ENCODE measurements at regions not wholly inside any gene's neighbourhood (a gene's known extent, or its start where the extent isn't known, plus 50 kb on each side); places are given as distances from the start of the nearest gene placed in this dataset.

DNA sequence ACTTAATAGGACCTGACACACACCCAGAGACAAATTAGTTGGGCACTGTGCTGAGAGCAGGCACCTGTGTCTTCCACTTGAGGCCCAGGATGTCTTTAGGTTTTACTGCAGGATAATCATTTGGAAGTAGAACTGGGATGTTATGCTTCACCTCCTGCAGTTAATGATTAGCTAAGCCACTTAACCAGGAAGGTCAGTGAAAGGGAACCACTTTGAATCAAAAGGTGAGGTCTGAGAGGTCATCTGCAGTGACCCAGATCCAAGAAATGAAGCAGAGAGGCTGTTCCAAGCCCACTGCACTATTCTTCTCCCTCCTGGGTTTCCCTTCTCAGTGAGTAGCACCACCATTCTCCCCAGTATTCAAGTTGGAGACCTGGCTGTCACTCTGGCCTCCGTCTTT is 110.5 kb downstream of the SNX18 start:
- no peaks in the 10 kb centered on the region for H3K36me3 ChIP-seq (ENCODE audit: control insufficient read depth, insufficient read depth, low read length)
- CTCF ChIA-PET, result interaction anchor here (0.9 kb wide), 1 partner anchor 224 kb away, joined by 3 read pairs; no protein-coding TSS in a partner anchor
- TF ChIP-seq, protein P1, sequence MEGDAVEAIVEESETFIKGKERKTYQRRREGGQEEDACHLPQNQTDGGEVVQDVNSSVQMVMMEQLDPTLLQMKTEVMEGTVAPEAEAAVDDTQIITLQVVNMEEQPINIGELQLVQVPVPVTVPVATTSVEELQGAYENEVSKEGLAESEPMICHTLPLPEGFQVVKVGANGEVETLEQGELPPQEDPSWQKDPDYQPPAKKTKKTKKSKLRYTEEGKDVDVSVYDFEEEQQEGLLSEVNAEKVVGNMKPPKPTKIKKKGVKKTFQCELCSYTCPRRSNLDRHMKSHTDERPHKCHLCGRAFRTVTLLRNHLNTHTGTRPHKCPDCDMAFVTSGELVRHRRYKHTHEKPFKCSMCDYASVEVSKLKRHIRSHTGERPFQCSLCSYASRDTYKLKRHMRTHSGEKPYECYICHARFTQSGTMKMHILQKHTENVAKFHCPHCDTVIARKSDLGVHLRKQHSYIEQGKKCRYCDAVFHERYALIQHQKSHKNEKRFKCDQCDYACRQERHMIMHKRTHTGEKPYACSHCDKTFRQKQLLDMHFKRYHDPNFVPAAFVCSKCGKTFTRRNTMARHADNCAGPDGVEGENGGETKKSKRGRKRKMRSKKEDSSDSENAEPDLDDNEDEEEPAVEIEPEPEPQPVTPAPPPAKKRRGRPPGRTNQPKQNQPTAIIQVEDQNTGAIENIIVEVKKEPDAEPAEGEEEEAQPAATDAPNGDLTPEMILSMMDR (IDR thresholded peaks at IDR 0.05; ENCODE audit: insufficient read depth, low read depth, low read length), result no peak
- no peak for DNase-seq (ENCODE audit: low read depth)
- no peaks in the 10 kb centered on the region for H3K27me3 ChIP-seq (ENCODE audit: control insufficient read depth, insufficient read depth, low read length)
- POLR2A ChIA-PET, result no interaction called here
- H3K4me3 ChIP-seq (ENCODE audit: low read depth, low read length), result no peak overlapping the region

DNA sequence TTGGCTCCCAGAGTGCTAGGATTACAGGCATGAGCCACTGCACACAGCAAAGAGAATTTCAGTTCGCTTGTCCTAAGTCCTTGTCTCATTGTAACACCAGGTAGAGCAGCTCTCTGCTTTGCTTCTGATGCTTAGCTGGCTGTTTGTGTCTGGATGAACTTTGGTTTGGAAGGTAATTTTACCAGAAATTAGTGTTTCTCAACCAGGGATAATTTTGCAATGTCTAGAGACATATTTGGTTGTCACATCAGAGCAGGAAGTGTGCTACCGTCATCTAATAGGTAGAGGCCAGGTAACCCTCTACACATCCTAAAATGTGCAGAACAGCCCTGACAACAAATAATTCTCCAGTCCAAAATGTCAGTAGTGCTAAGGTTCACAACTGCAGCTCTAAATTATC is 108.8 kb downstream of the SNX18 start:
- DNase-seq (ENCODE audit: low read depth), result no peak
- H3K4me3 ChIP-seq (ENCODE audit: low read depth, low read length), result no peak overlapping the region
- H3K36me3 ChIP-seq (ENCODE audit: control insufficient read depth, insufficient read depth, low read length), result no peaks in the 10 kb centered on the region
- TF ChIP-seq, protein P1 (IDR thresholded peaks at IDR 0.05; ENCODE audit: insufficient read depth, low read depth, low read length), result no peak
- CTCF ChIA-PET, result interaction anchor here (1.0 kb wide), 2 partner anchors 16 to 49 kb away, joined by 3 read pairs; no protein-coding TSS in a partner anchor
- POLR2A ChIA-PET, result interaction anchor here (0.6 kb wide), 1 partner anchor 821 kb away, joined by 3 read pairs; no protein-coding TSS in a partner anchor
- H3K27me3 ChIP-seq (ENCODE audit: control insufficient read depth, insufficient read depth, low read length), result no peaks in the 10 kb centered on the region

DNA sequence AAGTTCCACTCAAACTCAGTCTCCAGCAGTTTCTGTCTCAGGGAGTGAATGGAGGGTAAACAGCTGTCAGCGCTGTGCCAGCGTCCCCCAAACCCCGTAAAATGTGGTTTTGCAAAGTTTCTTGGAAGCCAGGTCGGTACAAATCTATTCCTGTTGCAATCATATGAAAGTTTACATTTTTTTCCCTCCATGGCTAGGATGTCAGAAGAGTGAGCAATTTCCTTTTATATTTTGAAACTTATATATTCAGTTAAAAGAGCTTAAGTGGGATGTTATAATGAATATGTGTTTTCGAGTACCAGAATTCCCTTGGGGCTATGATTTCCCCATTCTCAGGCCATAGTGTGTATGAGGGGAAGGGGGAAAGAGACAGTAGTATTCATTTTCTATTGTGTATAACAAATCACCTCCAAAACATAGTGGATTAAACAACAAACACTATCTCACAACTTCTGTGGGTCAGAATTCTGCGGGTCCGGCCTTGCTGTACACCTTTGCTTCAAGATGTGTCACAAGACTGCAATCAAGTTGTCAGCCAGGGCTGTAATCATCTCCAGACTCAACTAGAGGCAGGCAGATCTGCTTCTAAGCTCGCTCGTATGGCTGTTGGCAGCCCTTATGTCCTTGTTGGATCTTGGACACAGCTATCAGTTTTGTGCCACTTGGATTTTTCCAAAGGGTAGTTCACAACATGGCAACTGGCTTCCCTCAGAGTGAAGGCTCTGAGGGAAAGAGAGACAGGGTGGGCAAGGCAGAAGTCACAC is 107.4 kb downstream of the SNX18 start:
- Histone ChIP-seq H3K36me3 (ENCODE audit: control insufficient read depth, insufficient read depth, low read length) (no peaks in the 10 kb centered on the region), H3K4me3 (ENCODE audit: low read depth, low read length) (no peak overlapping the region), H3K27me3 (ENCODE audit: control insufficient read depth, insufficient read depth, low read length) (no peaks in the 10 kb centered on the region)
- DNase-seq (ENCODE audit: low read depth), result no peak
- CTCF ChIA-PET, result interaction anchor here (1.0 kb wide), 1 partner anchor 14 kb away, joined by 3 read pairs; no protein-coding TSS in a partner anchor
- TF ChIP-seq, protein P1 (IDR thresholded peaks at IDR 0.05; ENCODE audit: insufficient read depth, low read depth, low read length), result no peak
- POLR2A ChIA-PET, result no interaction called here

DNA sequence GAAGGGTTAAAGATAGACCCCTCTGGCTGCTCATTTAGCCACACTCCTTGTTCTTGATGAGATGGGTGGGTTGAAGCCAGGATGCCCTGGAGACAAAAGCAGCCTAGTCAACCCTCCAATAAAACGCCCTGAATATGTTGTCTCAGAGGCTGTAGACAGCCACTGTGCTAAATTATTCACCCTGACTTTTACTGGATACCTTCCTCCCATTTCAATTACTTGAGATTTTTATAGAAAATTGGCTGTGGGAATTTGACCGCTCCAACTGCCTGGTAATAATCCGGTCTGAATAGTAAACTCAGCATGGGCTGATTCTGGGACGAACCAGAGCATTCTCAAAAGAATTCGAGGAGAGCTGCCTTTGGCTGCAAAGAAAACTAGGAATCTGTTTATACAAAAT is 104.2 kb downstream of the SNX18 start:
- ChIA-PET POLR2A (no interaction called here), CTCF (no interaction called here)
- Histone ChIP-seq H3K36me3 (ENCODE audit: control insufficient read depth, insufficient read depth, low read length) (no peaks in the 10 kb centered on the region), H3K27me3 (ENCODE audit: control insufficient read depth, insufficient read depth, low read length) (no peaks in the 10 kb centered on the region), H3K4me3 (ENCODE audit: low read depth, low read length) (no peak overlapping the region)
- TF ChIP-seq, protein P1 (IDR thresholded peaks at IDR 0.05; ENCODE audit: insufficient read depth, low read depth, low read length), result no peak
- no peak for DNase-seq (ENCODE audit: low read depth)

DNA sequence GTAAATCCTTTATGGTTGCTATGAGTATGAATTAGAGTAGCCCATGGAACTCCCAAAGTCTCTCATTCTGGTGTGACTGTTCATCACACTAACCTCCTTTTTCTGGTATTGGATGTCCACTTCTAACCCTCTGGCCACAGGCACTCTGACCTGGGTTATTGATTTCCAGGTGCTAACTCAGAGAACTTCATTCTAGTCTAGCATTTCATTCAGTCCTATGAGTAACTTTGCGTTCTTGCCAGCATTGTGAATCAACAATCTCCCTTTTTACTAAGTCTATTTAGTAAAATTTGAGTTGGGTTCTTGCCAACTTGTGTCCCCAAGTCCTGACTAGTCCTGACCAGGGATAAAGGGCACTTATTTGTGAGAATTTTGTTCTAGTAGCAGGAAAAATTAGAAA is 103.5 kb downstream of the SNX18 start:
- POLR2A ChIA-PET, result no interaction called here
- no peak for DNase-seq (ENCODE audit: low read depth)
- Histone ChIP-seq H3K4me3 (ENCODE audit: low read depth, low read length) (no peak overlapping the region), H3K27me3 (ENCODE audit: control insufficient read depth, insufficient read depth, low read length) (no peaks in the 10 kb centered on the region), H3K36me3 (ENCODE audit: control insufficient read depth, insufficient read depth, low read length) (no peaks in the 10 kb centered on the region)
- CTCF ChIA-PET, result no interaction called here
- TF ChIP-seq, protein P1 (IDR thresholded peaks at IDR 0.05; ENCODE audit: insufficient read depth, low read depth, low read length), result no peak
